GM18951 (cell line): ENCODE measurements at regions not wholly inside any gene's neighbourhood (a gene's known extent, or its start where the extent isn't known, plus 50 kb on each side); places are given as distances from the start of the nearest gene placed in this dataset.

Source experiments
- POLR2A ChIP-seq: IDR thresholded peaks from 4 replicates; pipeline ENCODE4 v1.6.1; 2011; ENCODE audit warnings: mild to moderate bottlenecking; ENCODE audit not compliant: insufficient read length, insufficient read depth; ENCODE audit errors: extremely low read depth
- in situ Hi-C: fragments of 300-500 bp; cut with MboI; formaldehyde crosslinking; loops from one replicate; pipeline ENCODE4 v1.12.0; 2022; ENCODE audit warnings: low sequenced_read_pairs, mixed read lengths, inconsistent platforms; ENCODE audit not compliant: unreplicated experiment

- in situ Hi-C loops, result no loop called here
- no peak for TF ChIP-seq POLR2A
Observed at GRCh38 chr12:60020068-60020467, 424.2 kb downstream of the SLC16A7 start.

GRCh38 chr12:60021235-60021634, 425.4 kb downstream of the SLC16A7 start:
- TF ChIP-seq POLR2A, result no peak
- in situ Hi-C loops, result no loop called here

GRCh38 chr12:60027266-60027665, 431.4 kb downstream of the SLC16A7 start:
- no peak for TF ChIP-seq POLR2A
- in situ Hi-C loops, result no loop called here

GRCh38 chr12:60034147-60034546, 438.3 kb downstream of the SLC16A7 start:
- no peak for TF ChIP-seq POLR2A
- in situ Hi-C loops, result no loop called here

GRCh38 chr12:60035835-60036234, 440.0 kb downstream of the SLC16A7 start:
- in situ Hi-C loops, result no loop called here
- no peak for TF ChIP-seq POLR2A

- no peak for TF ChIP-seq POLR2A
- in situ Hi-C loops, result no loop called here
Observed at GRCh38 chr12:60042835-60043234, 447.0 kb downstream of the SLC16A7 start.

- in situ Hi-C loops, result no loop called here
- no peak for TF ChIP-seq POLR2A
Observed at GRCh38 chr12:60043236-60043635, 447.4 kb downstream of the SLC16A7 start.

GRCh38 chr12:60052483-60052882, 456.7 kb downstream of the SLC16A7 start:
- no peak for TF ChIP-seq POLR2A
- in situ Hi-C loops, result no loop called here

- in situ Hi-C loops, result no loop called here
- no peak for TF ChIP-seq POLR2A
Observed at GRCh38 chr12:60059180-60059579, 463.4 kb downstream of the SLC16A7 start.

- TF ChIP-seq POLR2A, result no peak
- in situ Hi-C loops, result no loop called here
Observed at GRCh38 chr12:60066655-60067054, 470.8 kb downstream of the SLC16A7 start.

GRCh38 chr12:60070552-60070951, 474.7 kb downstream of the SLC16A7 start:
- TF ChIP-seq POLR2A, result no peak
- in situ Hi-C loops, result no loop called here

- no peak for TF ChIP-seq POLR2A
- in situ Hi-C loops, result no loop called here
Observed at GRCh38 chr12:60071759-60072191, 475.9 kb downstream of the SLC16A7 start.

- no peak for TF ChIP-seq POLR2A
- in situ Hi-C loops, result no loop called here
Observed at GRCh38 chr12:60072911-60073310, 477.1 kb downstream of the SLC16A7 start.

GRCh38 chr12:60075091-60075490, 479.3 kb downstream of the SLC16A7 start:
- in situ Hi-C loops, result no loop called here
- TF ChIP-seq POLR2A, result no peak

- in situ Hi-C loops, result no loop called here
- TF ChIP-seq POLR2A, result no peak
Observed at GRCh38 chr12:60078026-60078425, 482.2 kb downstream of the SLC16A7 start.

GRCh38 chr12:60093428-60093827, 497.6 kb downstream of the SLC16A7 start:
- in situ Hi-C loops, result no loop called here
- no peak for TF ChIP-seq POLR2A

GRCh38 chr12:60094436-60094835, 498.6 kb downstream of the SLC16A7 start:
- no peak for TF ChIP-seq POLR2A
- in situ Hi-C loops, result no loop called here
